ENCODE measurements at regions not wholly inside any gene's neighbourhood (a gene's known extent, or its start where the extent isn't known, plus 50 kb on each side); places are given as distances from the start of the nearest gene placed in this dataset.

- no peak for DNase-seq
- Histone ChIP-seq H3K4me1 (peaks cover 0 to 27% (median 0%) of the 10 kb centered on the region in 9 donors), H3K27ac (peak overlapping the region in 1 of 10 donors; percentile 90), H3K9me3 (peaks cover 0 to 2% (median 0%) of the 10 kb centered on the region in 11 donors), H3K36me3 (no peaks in the 10 kb centered on the region), H3K27me3 (no peaks in the 10 kb centered on the region), H3K4me3 (no peak overlapping the region)
- ATAC-seq: no peak
- no peak for TF ChIP-seq CTCF (IDR thresholded peaks at IDR 0.05)
- intact Hi-C loops (cut with DNase I): no loop called here
- WGBS, 2 donors: 42 to 43% methylated on average over 2 of the region's 2 CpGs
Measured at GRCh38 chr9:27703216-27703980, 130.1 kb upstream of the C9orf72 start.

- Histone ChIP-seq H3K36me3 (no peaks in the 10 kb centered on the region), H3K9me3 (peaks cover 0 to 15% (median 2%) of the 10 kb centered on the region in 11 donors), H3K27me3 (peaks cover 0 to 12% (median 0%) of the 10 kb centered on the region in 7 donors), H3K4me3 (no peak overlapping the region), H3K4me1 (no peaks in the 10 kb centered on the region), H3K27ac (no peak overlapping the region)
- no peak for TF ChIP-seq CTCF (IDR thresholded peaks at IDR 0.05)
- intact Hi-C loops (cut with DNase I): no loop called here
- ATAC-seq: no peak
- 84 to 92% methylated on average over 2 of the region's 2 CpGs for WGBS, 2 donors
- DNase-seq: no peak
Measured at GRCh38 chr9:27711241-27711640, 138.0 kb upstream of the C9orf72 start.

- DNase-seq (no peak), ATAC-seq (no peak)
- Histone ChIP-seq H3K4me3 (no peak overlapping the region), H3K27ac (no peak overlapping the region), H3K36me3 (no peaks in the 10 kb centered on the region), H3K4me1 (no peaks in the 10 kb centered on the region), H3K27me3 (peaks cover 0 to 12% (median 0%) of the 10 kb centered on the region in 7 donors), H3K9me3 (peaks cover 0 to 15% (median 2%) of the 10 kb centered on the region in 11 donors)
- TF ChIP-seq CTCF (IDR thresholded peaks at IDR 0.05): no peak
- 26 to 31% methylated on average over 7 of the region's 7 CpGs for WGBS, 2 donors
- intact Hi-C loops (cut with DNase I): no loop called here
Measured at GRCh38 chr9:27712806-27713205, 139.5 kb upstream of the C9orf72 start.

GRCh38 chr9:27714388-27714787 is 141.1 kb upstream of the C9orf72 start:
- Histone ChIP-seq H3K4me1 (no peaks in the 10 kb centered on the region), H3K27ac (no peak overlapping the region), H3K9me3 (peaks cover 0 to 3% (median 0%) of the 10 kb centered on the region in 11 donors), H3K36me3 (no peaks in the 10 kb centered on the region), H3K27me3 (peaks cover 0 to 12% (median 0%) of the 10 kb centered on the region in 7 donors), H3K4me3 (no peak overlapping the region)
- no peak for ATAC-seq
- WGBS, 2 donors: 61 to 70% methylated on average over 1 of the region's 1 CpG
- intact Hi-C loops (cut with DNase I): no loop called here
- no peak for DNase-seq
- TF ChIP-seq CTCF (IDR thresholded peaks at IDR 0.05): no peak
